Psoas muscle (tissue), 7 donors: ENCODE measurements at regions not wholly inside any gene's neighbourhood (a gene's known extent, or its start where the extent isn't known, plus 50 kb on each side); places are given as distances from the start of the nearest gene placed in this dataset.
"Not testable (repeated sequence)": the region's sequence is repeated elsewhere in the genome, so short reads cannot be mapped to it uniquely, and the experiment has no call there.

Experiments used
- ATAC-seq, 4 donors: fragments of 200-7000 bp; cut with Tn5 transposase; one replicate each; pipeline ENCODE4 v1.9.1; 2020; ENCODE audit warnings: moderate library complexity in 3 of 4, mild to moderate bottlenecking in 2 of 4
- DNase-seq, 2 donors: peaks; one replicate each; pipeline ENCODE4 v3.0.0-alpha.2; 2020
- H3K27ac ChIP-seq: fragments of 200-600 bp; one replicate; pipeline ENCODE4 v1.8.0; 2022
- H3K27me3 ChIP-seq, 3 donors: fragments of 200-600 bp in 1 of 3; one replicate each; pipeline versions ENCODE4 v1.6.1 to v1.8.0; 2013 to 2022; ENCODE audit warnings: low read length in 2 of 3, mild to moderate bottlenecking in 2 of 3, moderate library complexity in 1 of 3; ENCODE audit not compliant: insufficient read depth in 3 of 3
- H3K36me3 ChIP-seq, 2 donors: fragments of 200-600 bp in 1 of 2; one replicate each; pipeline versions ENCODE4 v1.6.1 to v1.8.0; 2013 to 2022; ENCODE audit warnings: low read depth in 1 of 2, mild to moderate bottlenecking in 1 of 2, moderate library complexity in 1 of 2; ENCODE audit not compliant: insufficient read depth in 1 of 2
- H3K4me1 ChIP-seq: fragments of 200-600 bp; one replicate; pipeline ENCODE4 v1.8.0; 2022
- H3K4me3 ChIP-seq: fragments of 200-600 bp; one replicate; pipeline ENCODE4 v1.8.0; 2022; ENCODE audit warnings: mild to moderate bottlenecking
- H3K9me3 ChIP-seq: fragments of 200-600 bp; one replicate; pipeline ENCODE4 v1.8.0; 2022
- CTCF ChIP-seq: fragments of 200-600 bp; IDR thresholded peaks from one replicate; pipeline ENCODE4 v1.8.0; 2022; ENCODE audit warnings: antibody characterized with exemption
- WGBS, 3 donors: extraction: QIAGEN DNeasy Blood & Tissue Kit; methylation state at CpG; one replicate each; pipeline versions ENCODE4 v1.1.6 to v1.1.7; 2013; 5-methylcytosine and 5-hydroxymethylcytosine counted together
- intact Hi-C, 2 donors: fragments of 100-400 bp; cut with DNase I; formaldehyde crosslinking; loops; one replicate each; pipeline versions ENCODE4 v1.11.0 to v1.14.2; 2022
- donor health status: healthy with polysubstance abuse.
- donor health status: DM: no; HTN: no; CAD: no; lungs with moderate emphysema.
- donor health status: Bipolar disorder and iron deficiency.
- donor health status: healthy.
- donor health status: DM: yes; HTN: yes; CAD: no.
- donor health status: DM: no; HTN: no; CAD: no.
- donor health status: DM: yes; HTN: yes; CAD: no.

GRCh38 chr12:25710128-25710527, 157.0 kb upstream of the LMNTD1 start:
- ATAC-seq (no peak), DNase-seq (no peak)
- no peaks in the 10 kb centered on the region for H3K27me3 ChIP-seq
- H3K4me3 ChIP-seq = no peak overlapping the region
- WGBS, 3 donors = 64 to 72% (median 64%) methylated on average over 2 of the region's 2 CpGs
- H3K27ac ChIP-seq = no peak overlapping the region
- H3K36me3 ChIP-seq = no peaks in the 10 kb centered on the region
- H3K4me1 ChIP-seq = no peaks in the 10 kb centered on the region
- no peaks in the 10 kb centered on the region for H3K9me3 ChIP-seq
- intact Hi-C loops = no loop called here
- no peak for TF ChIP-seq CTCF

DNA sequence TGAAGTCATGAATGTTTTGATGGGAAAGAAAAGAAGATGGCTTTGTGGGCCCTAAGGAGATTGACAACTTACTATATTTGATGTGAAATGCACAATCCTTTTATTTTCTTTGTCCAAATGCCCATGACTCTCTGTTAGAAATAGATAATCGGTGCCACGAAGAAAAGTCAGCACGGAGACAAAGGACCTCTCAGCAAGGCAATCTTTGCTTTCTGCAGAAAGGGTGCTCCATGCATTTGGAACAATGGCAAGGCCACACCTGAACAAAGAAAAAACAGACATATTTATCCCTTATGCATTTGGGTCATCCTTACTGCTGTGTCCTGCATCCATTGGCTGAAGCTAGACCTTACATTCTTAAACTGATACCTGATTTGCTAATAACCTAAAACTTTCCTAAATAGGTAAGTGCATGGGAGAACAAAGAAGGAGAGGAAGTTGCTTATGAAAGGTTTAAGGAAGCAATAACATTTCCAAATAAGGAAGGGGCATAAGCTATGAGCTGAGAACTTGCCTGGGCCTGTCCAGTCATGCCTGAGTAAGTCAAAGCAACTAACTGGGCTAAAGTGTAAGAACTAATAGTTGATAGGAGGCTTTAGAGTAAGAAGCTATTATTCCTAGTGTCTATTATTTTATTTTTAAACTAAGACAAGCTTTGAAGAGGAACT, 158.0 kb upstream of the LMNTD1 start:
- DNase-seq, H3K9me3 ChIP-seq, ATAC-seq, H3K4me1 ChIP-seq, H3K27me3 ChIP-seq, H3K4me3 ChIP-seq, H3K36me3 ChIP-seq, H3K27ac ChIP-seq, intact Hi-C loops: not testable (repeated sequence)
- WGBS, 3 donors = 91 to 99% (median 96%) methylated on average over 3 of the region's 3 CpGs

GRCh38 chr12:25712169-25712568, 159.1 kb upstream of the LMNTD1 start:
- intact Hi-C loops = no loop called here
- WGBS, 3 donors = 92 to 96% (median 94%) methylated on average over 8 of the region's 8 CpGs
- H3K9me3 ChIP-seq = no peaks in the 10 kb centered on the region
- DNase-seq (no peak), ATAC-seq (no peak)
- no peaks in the 10 kb centered on the region for H3K4me1 ChIP-seq
- no peak overlapping the region for H3K4me3 ChIP-seq
- H3K27me3 ChIP-seq = no peaks in the 10 kb centered on the region
- TF ChIP-seq CTCF = no peak
- H3K36me3 ChIP-seq = no peaks in the 10 kb centered on the region
- H3K27ac ChIP-seq = no peak overlapping the region

DNA sequence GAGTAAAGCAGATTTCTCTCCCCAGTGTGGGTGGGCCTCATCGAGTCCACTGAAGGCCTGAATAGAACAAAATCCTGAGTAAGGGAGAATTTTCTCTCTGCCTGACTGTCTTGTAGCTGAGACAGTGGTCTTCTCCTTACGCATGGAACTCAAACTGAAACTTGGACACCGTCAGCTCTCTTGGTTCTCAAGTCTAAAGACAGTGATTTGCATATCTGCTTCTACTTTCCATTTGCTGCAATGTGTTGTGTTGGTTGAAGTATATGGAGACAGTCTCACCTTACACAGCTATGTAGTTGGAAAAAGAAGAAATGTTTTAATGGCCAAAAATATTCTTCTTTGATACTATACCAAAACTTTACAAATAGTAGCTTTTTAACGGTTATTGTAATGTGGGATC, 160.2 kb upstream of the LMNTD1 start:
- ATAC-seq (no peak), DNase-seq (no peak)
- no peaks in the 10 kb centered on the region for H3K36me3 ChIP-seq
- no peaks in the 10 kb centered on the region for H3K27me3 ChIP-seq
- H3K9me3 ChIP-seq = no peaks in the 10 kb centered on the region
- intact Hi-C loops = no loop called here
- WGBS, 3 donors = 79 to 89% (median 85%) methylated on average over 4 of the region's 4 CpGs
- H3K27ac ChIP-seq = no peak overlapping the region
- no peak for TF ChIP-seq CTCF
- H3K4me3 ChIP-seq = no peak overlapping the region
- no peaks in the 10 kb centered on the region for H3K4me1 ChIP-seq

DNA sequence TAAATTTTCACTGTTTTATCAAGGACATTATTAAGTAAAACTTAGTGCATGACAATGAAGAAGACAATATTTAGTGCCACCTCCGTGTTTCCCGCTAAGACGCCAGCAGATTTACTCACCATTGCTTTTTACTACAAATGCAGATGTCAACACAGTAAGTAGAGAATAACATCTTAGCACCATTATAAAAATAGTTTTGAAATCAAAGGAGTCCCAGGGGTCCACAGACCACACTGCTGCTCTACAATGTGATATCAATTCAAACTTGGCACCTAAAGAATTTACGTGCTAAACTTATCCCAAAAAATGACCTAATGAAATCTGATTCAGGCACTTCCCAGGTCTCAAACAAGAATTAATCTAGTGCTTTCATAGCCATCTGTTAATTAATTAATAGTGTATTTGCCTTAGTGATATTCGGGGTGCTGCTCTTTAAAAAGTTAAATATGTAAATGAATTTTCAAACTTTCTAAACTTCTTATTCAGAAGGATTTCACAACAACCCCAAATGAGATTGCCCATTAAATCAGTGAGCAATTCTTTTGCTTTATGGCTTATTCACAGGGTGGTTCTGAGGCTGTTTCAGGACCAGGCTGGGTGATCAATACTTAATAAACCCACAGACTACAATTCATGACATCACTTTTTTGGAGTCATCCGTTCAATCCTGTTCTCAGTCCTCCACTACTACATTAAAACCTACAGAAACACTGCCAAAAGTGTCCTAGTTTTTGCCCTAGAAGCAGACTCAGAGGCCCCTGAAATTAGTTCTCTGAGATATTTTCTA, 161.3 kb upstream of the LMNTD1 start:
- ATAC-seq (no peak), DNase-seq (no peak)
- H3K4me1 ChIP-seq = no peaks in the 10 kb centered on the region
- no peaks in the 10 kb centered on the region for H3K27me3 ChIP-seq
- H3K36me3 ChIP-seq = no peaks in the 10 kb centered on the region
- intact Hi-C loops = no loop called here
- WGBS, 3 donors = 69 to 76% (median 69%) methylated on average over 6 of the region's 6 CpGs
- TF ChIP-seq CTCF = no peak
- H3K27ac ChIP-seq = no peak overlapping the region
- H3K9me3 ChIP-seq = no peaks in the 10 kb centered on the region
- H3K4me3 ChIP-seq = no peak overlapping the region
